ENCODE measurements at regions not wholly inside any gene's neighbourhood (a gene's known extent, or its start where the extent isn't known, plus 50 kb on each side); places are given as distances from the start of the nearest gene placed in this dataset.

- Histone ChIP-seq H3K79me2 (ENCODE audit: control insufficient read depth, insufficient read depth, low read length) (no peaks in the 10 kb centered on the region), H3K27me3 (ENCODE audit: control insufficient read depth in 2 of 2, insufficient read depth in 2 of 2, low read length in 2 of 2) (peaks cover 3 to 7% of the 10 kb centered on the region in 2 experiments), H3K9me3 (replicated peaks; ENCODE audit: control insufficient read depth, insufficient read depth, low read length) (no peaks in the 10 kb centered on the region), H3K27ac (ENCODE audit: insufficient read depth, low read depth, low read length) (no peak overlapping the region), H3K4me1 (ENCODE audit: control insufficient read depth, extremely low read depth, insufficient read depth, low read length) (no peaks in the 10 kb centered on the region), H3K36me3 (ENCODE audit: control insufficient read depth in 2 of 2, extremely low read depth in 1 of 2, insufficient read depth in 2 of 2, low read length in 2 of 2) (no peaks in the 10 kb centered on the region), H3K9ac (replicated peaks; ENCODE audit: extremely low read depth, insufficient read depth, low read length) (no peak overlapping the region), H3K9me1 (replicated peaks; ENCODE audit: control insufficient read depth, extremely low read depth, insufficient read depth, low read length) (no peaks in the 10 kb centered on the region), H3K4me3 (replicated peaks in 1 of 3; ENCODE audit: insufficient read depth in 1 of 3, low read depth in 1 of 3, low read length in 3 of 3) (no peak overlapping the region), H3K4me2 (ENCODE audit: insufficient read depth, low read length) (no peak overlapping the region), H2AFZ (ENCODE audit: low read depth, low read length) (no peak overlapping the region), H4K20me1 (replicated peaks; ENCODE audit: control insufficient read depth, extremely low read depth, insufficient read depth, low read length) (no peaks in the 10 kb centered on the region)
- FAIRE-seq (no peak), DNase-seq (ENCODE audit: low read depth, low spot score) (no peak)
- no TSS peak for BruUV-seq (replicated peaks)
- dilution Hi-C loops (cut with MboI; ENCODE audit: extremely low pct_ligation_motif_present, low sequenced_read_pairs) (no loop called here), intact Hi-C loops (cut with micrococcal nuclease) (no loop called here)
- TF ChIP-seq EZH2 (IDR thresholded peaks at IDR 0.05; ENCODE audit: borderline replicate concordance, low read depth, low read length, severe bottlenecking) (no peak), JUN (IDR thresholded peaks at IDR 0.05; ENCODE audit: borderline replicate concordance, insufficient read depth, insufficient read length, low read depth) (no peak), CTCF (IDR thresholded peaks at IDR 0.05; ENCODE audit: extremely low read depth in 1 of 2, insufficient read depth in 1 of 2, low read depth in 1 of 2, low read length in 2 of 2) (no peak), FOS (IDR thresholded peaks at IDR 0.05; ENCODE audit: borderline replicate concordance, insufficient read depth, low read length) (no peak), MAX (IDR thresholded peaks at IDR 0.05; ENCODE audit: insufficient read depth, insufficient read length) (no peak), MYC (IDR thresholded peaks at IDR 0.05; ENCODE audit: low read depth, low read length) (no peak), POLR2AphosphoS5 (IDR thresholded peaks at IDR 0.05; ENCODE audit: insufficient read depth, low read depth, low read length) (no peak), GATA2 (IDR thresholded peaks at IDR 0.05; ENCODE audit: insufficient read depth, insufficient read length, low read depth, low read length) (no peak), POLR2A (IDR thresholded peaks at IDR 0.05; ENCODE audit: low read depth, low read length) (no peak)
- POLR2A ChIA-PET, result no interaction called here
- CTCF ChIA-PET, result interaction anchor here (2.8 kb wide), 1 partner anchor 39 kb away, joined by 9 read pairs; no protein-coding TSS in a partner anchor
Observed at GRCh38 chr14:34361504-34362011, 100.5 kb downstream of the SPTSSA start.

All from endothelial cell of umbilical vein (primary cell).